Endodermal cell (in vitro differentiated cells): ENCODE measurements at regions not wholly inside any gene's neighbourhood (a gene's known extent, or its start where the extent isn't known, plus 50 kb on each side); places are given as distances from the start of the nearest gene placed in this dataset.
"Not testable (repeated sequence)": the region's sequence is repeated elsewhere in the genome, so short reads cannot be mapped to it uniquely, and the experiment has no call there.

ENCODE experiments used
- DNase-seq: peaks from one replicate; pipeline ENCODE4 v3.0.0-alpha.2; 2017
- H3K27ac ChIP-seq: 2 replicates; pipeline ENCODE4 v1.5.1; 2013; ENCODE audit warnings: mild to moderate bottlenecking, low read depth, low read length, moderate library complexity
- H3K27me3 ChIP-seq: 2 replicates; pipeline ENCODE4 v1.6.1; 2013; ENCODE audit warnings: mild to moderate bottlenecking, low read length, moderate library complexity; ENCODE audit not compliant: insufficient read depth, control insufficient read depth, poor library complexity, severe bottlenecking
- H3K36me3 ChIP-seq: 2 replicates; pipeline ENCODE4 v1.7.0; 2013; ENCODE audit warnings: mild to moderate bottlenecking, low read length, moderate library complexity; ENCODE audit not compliant: control insufficient read depth, insufficient read depth
- H3K4me1 ChIP-seq: one replicate; pipeline ENCODE4 v1.7.0; 2013; ENCODE audit warnings: low read length; ENCODE audit not compliant: control insufficient read depth, insufficient read depth
- H3K4me3 ChIP-seq: 2 replicates; pipeline ENCODE4 v1.5.1; 2013; ENCODE audit warnings: mild to moderate bottlenecking, low read length, moderate library complexity
- H3K9ac ChIP-seq: 2 replicates; pipeline ENCODE4 v1.6.1; 2013; ENCODE audit warnings: mild to moderate bottlenecking, low read length, moderate library complexity; ENCODE audit not compliant: poor library complexity, severe bottlenecking; ENCODE audit errors: extremely low read depth
- H3K9me3 ChIP-seq: 2 replicates; pipeline ENCODE4 v1.6.1; 2013; ENCODE audit warnings: mild to moderate bottlenecking, low read length, moderate library complexity; ENCODE audit not compliant: control insufficient read depth
- H3K27ac Mint-ChIP-seq: 2 replicates; pipeline ENCODE4 v1.8.0; 2020; ENCODE audit warnings: mixed read lengths
- H3K27me3 Mint-ChIP-seq: 2 replicates; pipeline ENCODE4 v1.8.0; 2021; ENCODE audit warnings: mild to moderate bottlenecking, mixed read lengths; ENCODE audit not compliant: insufficient read depth
- H3K36me3 Mint-ChIP-seq: 2 replicates; pipeline ENCODE4 v1.8.0; 2020; ENCODE audit warnings: low read depth, mixed read lengths
- H3K4me1 Mint-ChIP-seq: 2 replicates; pipeline ENCODE4 v1.8.0; 2020; ENCODE audit warnings: mixed read lengths
- H3K4me3 Mint-ChIP-seq: 2 replicates; pipeline ENCODE4 v1.8.0; 2020; ENCODE audit warnings: mild to moderate bottlenecking, moderate library complexity, mixed read lengths
- H3K9me3 Mint-ChIP-seq: 2 replicates; pipeline ENCODE4 v1.8.0; 2020; ENCODE audit warnings: mild to moderate bottlenecking, mixed read lengths
- WGBS, 2 experiments: methylation state at CpG; one replicate each; pipeline versions ENCODE4 v1.1.5 to v1.1.7; 2013; ENCODE audit warnings: missing lambda C conversion rate in 2 of 2, mixed read lengths in 1 of 2; ENCODE audit not compliant: insufficient coverage in 1 of 2, insufficient read length in 1 of 2; 5-methylcytosine and 5-hydroxymethylcytosine counted together
- TF ChIP-seq, protein P1 (sequence below): fragments of 200-600 bp; sonication (generic); conservative IDR thresholded peaks from 2 replicates; pipeline ENCODE4 v1.5.0; 2021; ENCODE audit warnings: antibody characterized with exemption, mild to moderate bottlenecking

DNA sequence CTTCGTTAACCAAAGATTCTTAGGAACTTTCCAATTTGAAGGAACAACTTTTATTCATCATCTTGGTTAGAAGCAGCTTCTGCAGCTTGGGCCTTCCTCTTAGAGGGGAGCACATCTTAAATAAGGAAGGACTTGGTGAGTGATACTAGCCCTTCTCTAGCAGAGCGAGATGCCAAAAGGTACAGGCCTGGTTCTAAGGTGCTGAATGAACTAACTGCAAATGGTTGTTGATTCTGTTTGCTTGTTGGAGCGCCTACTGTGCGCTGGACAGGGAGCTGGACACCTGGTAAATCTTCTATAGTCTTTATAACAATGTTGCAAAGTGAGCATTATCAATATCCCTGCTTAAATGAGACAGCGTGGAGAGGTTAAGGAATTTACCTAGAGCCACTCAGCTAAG is 127.1 kb downstream of the MYCN start:
- Histone ChIP-seq H3K9me3 (peaks cover 37% of the 10 kb centered on the region), H3K9ac (no peak overlapping the region), H3K36me3 (no peaks in the 10 kb centered on the region), H3K27ac (no peak overlapping the region), H3K4me1 (peaks cover 28% of the 10 kb centered on the region), H3K4me3 (peak overlapping the region; percentile 48), H3K27me3 (no peaks in the 10 kb centered on the region)
- H3K4me3 Mint-ChIP-seq = no peak overlapping the region
- peaks cover 42% of the 10 kb centered on the region for H3K4me1 Mint-ChIP-seq
- DNase-seq = no peak
- peaks cover 29% of the 10 kb centered on the region for H3K9me3 Mint-ChIP-seq
- WGBS, 2 experiments = 64 to 69% methylated on average over 5 of the region's 5 CpGs
- H3K36me3 Mint-ChIP-seq = peaks cover 9% of the 10 kb centered on the region
- H3K27me3 Mint-ChIP-seq = no peaks in the 10 kb centered on the region
- TF ChIP-seq, protein P1, sequence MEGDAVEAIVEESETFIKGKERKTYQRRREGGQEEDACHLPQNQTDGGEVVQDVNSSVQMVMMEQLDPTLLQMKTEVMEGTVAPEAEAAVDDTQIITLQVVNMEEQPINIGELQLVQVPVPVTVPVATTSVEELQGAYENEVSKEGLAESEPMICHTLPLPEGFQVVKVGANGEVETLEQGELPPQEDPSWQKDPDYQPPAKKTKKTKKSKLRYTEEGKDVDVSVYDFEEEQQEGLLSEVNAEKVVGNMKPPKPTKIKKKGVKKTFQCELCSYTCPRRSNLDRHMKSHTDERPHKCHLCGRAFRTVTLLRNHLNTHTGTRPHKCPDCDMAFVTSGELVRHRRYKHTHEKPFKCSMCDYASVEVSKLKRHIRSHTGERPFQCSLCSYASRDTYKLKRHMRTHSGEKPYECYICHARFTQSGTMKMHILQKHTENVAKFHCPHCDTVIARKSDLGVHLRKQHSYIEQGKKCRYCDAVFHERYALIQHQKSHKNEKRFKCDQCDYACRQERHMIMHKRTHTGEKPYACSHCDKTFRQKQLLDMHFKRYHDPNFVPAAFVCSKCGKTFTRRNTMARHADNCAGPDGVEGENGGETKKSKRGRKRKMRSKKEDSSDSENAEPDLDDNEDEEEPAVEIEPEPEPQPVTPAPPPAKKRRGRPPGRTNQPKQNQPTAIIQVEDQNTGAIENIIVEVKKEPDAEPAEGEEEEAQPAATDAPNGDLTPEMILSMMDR = no peak
- H3K27ac Mint-ChIP-seq = peak overlapping the region; percentile 65

- H3K4me1 Mint-ChIP-seq = peaks cover 42% of the 10 kb centered on the region
- H3K27me3 Mint-ChIP-seq = no peaks in the 10 kb centered on the region
- Histone ChIP-seq H3K9me3 (peaks cover 41% of the 10 kb centered on the region), H3K36me3 (no peaks in the 10 kb centered on the region), H3K27me3 (no peaks in the 10 kb centered on the region), H3K4me3 (no peak overlapping the region), H3K27ac (no peak overlapping the region), H3K9ac (no peak overlapping the region), H3K4me1 (peaks cover 28% of the 10 kb centered on the region)
- peaks cover 9% of the 10 kb centered on the region for H3K36me3 Mint-ChIP-seq
- WGBS, 2 experiments = 87 to 88% methylated on average over 8 to 10 of the region's 10 CpGs
- H3K9me3 Mint-ChIP-seq = peaks cover 33% of the 10 kb centered on the region
- TF ChIP-seq, protein P1 = no peak
- DNase-seq = no peak
- no peak overlapping the region for H3K4me3 Mint-ChIP-seq
- H3K27ac Mint-ChIP-seq = no peak overlapping the region
These were observed 126.7 kb downstream of the MYCN start for GRCh38 chr2:16067037-16067406.

DNA sequence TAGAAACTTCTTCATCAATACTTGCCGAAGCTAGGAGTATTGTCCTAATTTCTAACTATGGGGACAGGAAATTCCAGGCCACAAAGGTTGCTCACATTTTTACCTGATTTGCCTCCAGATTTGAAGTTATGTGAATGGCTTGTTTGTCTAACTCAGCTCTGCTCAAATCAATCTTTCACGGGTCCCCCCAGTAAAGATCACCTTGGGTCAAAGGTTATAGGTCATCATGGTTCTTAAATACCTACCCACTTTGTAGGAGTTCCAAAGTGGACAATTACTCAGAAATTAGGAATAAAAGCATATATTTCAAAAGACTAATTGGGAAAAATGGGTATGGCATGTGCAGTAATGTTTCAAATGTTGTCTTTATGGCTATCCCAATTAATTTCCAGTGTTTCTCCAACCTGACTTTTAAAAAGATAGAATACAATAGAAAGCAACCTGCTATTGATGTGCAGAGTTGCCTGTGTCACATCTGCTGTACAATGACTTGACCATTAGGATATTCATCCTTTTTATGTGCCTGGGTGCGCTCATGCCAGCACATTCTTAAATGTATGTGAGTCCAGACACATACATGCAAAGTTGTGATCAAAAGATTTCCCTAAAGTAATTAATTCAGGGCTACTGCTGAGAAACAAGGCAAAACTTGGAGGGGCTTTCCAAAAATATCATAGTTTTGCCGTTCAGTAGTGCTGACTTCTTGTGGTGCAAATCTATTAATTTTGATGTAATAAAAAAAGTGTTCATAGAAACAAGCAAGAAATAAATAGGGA is 126.1 kb downstream of the MYCN start:
- TF ChIP-seq, protein P1 = no peak
- Mint-ChIP-seq H3K27me3 (no peaks in the 10 kb centered on the region), H3K27ac (no peak overlapping the region), H3K9me3 (peaks cover 39% of the 10 kb centered on the region), H3K36me3 (peaks cover 9% of the 10 kb centered on the region), H3K4me3 (no peak overlapping the region), H3K4me1 (peaks cover 41% of the 10 kb centered on the region)
- peak overlapping the region; percentile 7 for H3K4me3 ChIP-seq
- no peaks in the 10 kb centered on the region for H3K27me3 ChIP-seq
- 88 to 92% methylated on average over 4 of the region's 4 CpGs for WGBS, 2 experiments
- peaks cover 28% of the 10 kb centered on the region for H3K4me1 ChIP-seq
- no peaks in the 10 kb centered on the region for H3K36me3 ChIP-seq
- H3K9ac ChIP-seq = no peak overlapping the region
- DNase-seq = no peak
- H3K27ac ChIP-seq = no peak overlapping the region
- H3K9me3 ChIP-seq = peaks cover 47% of the 10 kb centered on the region

DNA sequence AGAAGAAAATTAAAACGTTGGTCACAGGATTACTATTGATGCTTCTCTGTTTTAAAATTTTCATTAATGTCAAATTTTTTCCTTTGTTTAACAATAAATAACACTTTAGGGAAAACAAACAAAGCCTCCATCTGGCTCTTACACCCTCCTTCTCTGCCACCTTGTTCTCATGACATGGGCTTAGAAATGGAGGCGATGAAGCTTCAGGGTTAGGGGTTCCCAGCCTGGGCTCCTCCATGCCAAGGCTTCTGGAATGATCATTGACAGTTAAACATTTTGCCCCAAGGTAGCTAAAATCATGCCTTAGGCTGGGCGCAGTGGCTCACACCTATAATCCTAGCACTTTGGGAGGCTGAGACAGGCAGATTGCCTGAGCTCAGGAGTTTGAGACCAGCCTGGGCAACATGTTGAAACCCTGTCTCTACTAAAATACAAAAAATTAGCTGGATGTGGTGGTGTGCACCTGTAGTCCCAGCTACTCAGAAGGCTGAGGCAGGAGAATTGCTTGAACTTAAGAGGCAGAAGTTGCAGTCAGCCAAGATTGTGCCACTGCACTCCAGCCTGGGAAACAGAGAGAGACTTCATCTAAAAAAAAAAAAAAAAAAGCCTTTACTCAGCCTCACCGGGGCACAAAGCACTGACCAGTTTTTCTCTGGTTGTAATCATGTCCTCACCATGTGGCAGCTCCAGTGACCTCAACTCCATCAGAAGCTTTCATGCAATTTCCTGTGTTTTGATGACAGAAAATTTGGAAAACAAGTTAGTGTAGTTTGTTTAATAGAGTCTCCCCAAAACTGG is 125.1 kb downstream of the MYCN start:
- WGBS, 2 experiments = 80 to 91% methylated on average over 2 to 4 of the region's 4 CpGs

More for the DNA sequence above, 125.1 kb downstream of the MYCN start:
- not testable (repeated sequence) for H3K36me3 Mint-ChIP-seq, H3K9ac ChIP-seq, H3K27ac Mint-ChIP-seq, DNase-seq, H3K27me3 ChIP-seq, H3K4me3 Mint-ChIP-seq, H3K27ac ChIP-seq, H3K27me3 Mint-ChIP-seq, H3K36me3 ChIP-seq
- Histone ChIP-seq H3K4me1 (peaks cover 21% of the 10 kb centered on the region), H3K9me3 (peaks cover 47% of the 10 kb centered on the region), H3K4me3 (peak overlapping the region; percentile 7)
- H3K9me3 Mint-ChIP-seq = peaks cover 44% of the 10 kb centered on the region
- peaks cover 32% of the 10 kb centered on the region for H3K4me1 Mint-ChIP-seq
